HG03457 (cell line): ENCODE measurements at regions not wholly inside any gene's neighbourhood (a gene's known extent, or its start where the extent isn't known, plus 50 kb on each side); places are given as distances from the start of the nearest gene placed in this dataset.

Experiments used
- ATAC-seq: cut with Tn5 transposase; IDR thresholded peaks from one replicate; pipeline ENCODE4 v1.9.1; 2021; ENCODE audit warnings: moderate number of reproducible peaks; ENCODE audit not compliant: unreplicated experiment

GRCh38 chr3:178059119-178059518 lies 477.1 kb upstream of the KCNMB2 start:
- ATAC-seq: no peak

- ATAC-seq: no peak
These were observed 476.4 kb upstream of the KCNMB2 start for GRCh38 chr3:178059836-178060235.

- no peak for ATAC-seq
These were observed 475.8 kb upstream of the KCNMB2 start for GRCh38 chr3:178060407-178060806.

GRCh38 chr3:178062126-178062525 lies 474.1 kb upstream of the KCNMB2 start:
- no peak for ATAC-seq

- ATAC-seq: no peak
These were observed 472.8 kb upstream of the KCNMB2 start for GRCh38 chr3:178063461-178063860.

- ATAC-seq: no peak
These were observed 468.5 kb upstream of the KCNMB2 start for GRCh38 chr3:178067721-178068120.

- no peak for ATAC-seq
These were observed 463.6 kb upstream of the KCNMB2 start for GRCh38 chr3:178072391-178073305.

GRCh38 chr3:178073366-178073765 lies 462.9 kb upstream of the KCNMB2 start:
- no peak for ATAC-seq

- no peak for ATAC-seq
These were observed 460.9 kb upstream of the KCNMB2 start for GRCh38 chr3:178075344-178075743.

GRCh38 chr3:178078953-178079352 lies 457.3 kb upstream of the KCNMB2 start:
- no peak for ATAC-seq

- ATAC-seq: no peak
These were observed 456.3 kb upstream of the KCNMB2 start for GRCh38 chr3:178079966-178080365.

GRCh38 chr3:178082326-178082906 lies 453.8 kb upstream of the KCNMB2 start:
- no peak for ATAC-seq

- ATAC-seq: no peak
These were observed 452.1 kb upstream of the KCNMB2 start for GRCh38 chr3:178083906-178084866.

GRCh38 chr3:178084938-178085816 lies 451.1 kb upstream of the KCNMB2 start:
- no peak for ATAC-seq

- ATAC-seq: no peak
These were observed 450.5 kb upstream of the KCNMB2 start for GRCh38 chr3:178085817-178086123.

GRCh38 chr3:178086144-178086825 lies 450.0 kb upstream of the KCNMB2 start:
- ATAC-seq: no peak

GRCh38 chr3:178087376-178087775 lies 448.9 kb upstream of the KCNMB2 start:
- no peak for ATAC-seq

- no peak for ATAC-seq
These were observed 447.3 kb upstream of the KCNMB2 start for GRCh38 chr3:178088963-178089362.

- ATAC-seq: no peak
These were observed 445.3 kb upstream of the KCNMB2 start for GRCh38 chr3:178090899-178091298.

- no peak for ATAC-seq
These were observed 440.7 kb upstream of the KCNMB2 start for GRCh38 chr3:178095522-178095921.
